GM10266 (cell line): ENCODE measurements at regions not wholly inside any gene's neighbourhood (a gene's known extent, or its start where the extent isn't known, plus 50 kb on each side); places are given as distances from the start of the nearest gene placed in this dataset.

Source experiments
- DNase-seq: peaks from one replicate; pipeline ENCODE4 v3.0.0; 2012; ENCODE audit errors: extremely low spot score
- CTCF ChIP-seq: IDR thresholded peaks from 2 replicates; pipeline ENCODE4 v1.5.1; 2012; ENCODE audit warnings: mild to moderate bottlenecking, low read depth; ENCODE audit not compliant: control insufficient read depth, insufficient read depth; ENCODE audit errors: missing control alignments

GRCh38 chr3:31225923-31226322 lies 306.8 kb upstream of the STT3B start:
- TF ChIP-seq CTCF: no peak
- no peak for DNase-seq

GRCh38 chr3:31226346-31226745 lies 306.4 kb upstream of the STT3B start:
- no peak for TF ChIP-seq CTCF
- no peak for DNase-seq

- TF ChIP-seq CTCF: no peak
- no peak for DNase-seq
Measured at GRCh38 chr3:31227131-31227562, 305.6 kb upstream of the STT3B start.

GRCh38 chr3:31230425-31231223 lies 302.1 kb upstream of the STT3B start:
- no peak for DNase-seq
- TF ChIP-seq CTCF: no peak

- no peak for TF ChIP-seq CTCF
- no peak for DNase-seq
Measured at GRCh38 chr3:31232055-31233025, 300.4 kb upstream of the STT3B start.

- DNase-seq: no peak
- no peak for TF ChIP-seq CTCF
Measured at GRCh38 chr3:31234145-31234544, 298.6 kb upstream of the STT3B start.

GRCh38 chr3:31235062-31235700 lies 297.5 kb upstream of the STT3B start:
- TF ChIP-seq CTCF: no peak
- no peak for DNase-seq
